ENCODE measurements at regions not wholly inside any gene's neighbourhood (a gene's known extent, or its start where the extent isn't known, plus 50 kb on each side); places are given as distances from the start of the nearest gene placed in this dataset.
A peak's percentile ranks its signal among the peaks of the same experiment; 100 is the strongest.
"Not testable (repeated sequence)": the region's sequence is repeated elsewhere in the genome, so short reads cannot be mapped to it uniquely, and the experiment has no call there.

GRCh38 chr6:86872810-86873209 lies 64.5 kb upstream of the HTR1E start:
- H3K9me3 ChIP-seq (replicated peaks); DNase-seq; H3K4me1 ChIP-seq; H3K4me3 ChIP-seq; H3K36me3 ChIP-seq; H3K27me3 ChIP-seq; H3K27ac ChIP-seq: not testable (repeated sequence)

GRCh38 chr6:86871681-86872080 lies 65.6 kb upstream of the HTR1E start:
- no peaks in the 10 kb centered on the region for H3K36me3 ChIP-seq
- DNase-seq: no peak

GRCh38 chr6:86869500-86869899 lies 67.8 kb upstream of the HTR1E start:
- Histone ChIP-seq H3K4me1 (no peaks in the 10 kb centered on the region), H3K27ac (no peak overlapping the region), H3K27me3 (no peaks in the 10 kb centered on the region), H3K4me3 (no peak overlapping the region), H3K36me3 (no peaks in the 10 kb centered on the region), H3K9me3 (replicated peaks) (no peaks in the 10 kb centered on the region)
- no peak for DNase-seq

More at GRCh38 chr6:86871681-86872080, 65.6 kb upstream of the HTR1E start:
- Histone ChIP-seq H3K4me1 (no peaks in the 10 kb centered on the region), H3K27me3 (no peaks in the 10 kb centered on the region), H3K4me3 (no peak overlapping the region), H3K27ac (no peak overlapping the region), H3K9me3 (replicated peaks) (no peaks in the 10 kb centered on the region)

- no peak for DNase-seq
- Histone ChIP-seq H3K27ac (no peak overlapping the region), H3K4me1 (no peaks in the 10 kb centered on the region), H3K36me3 (no peaks in the 10 kb centered on the region), H3K27me3 (no peaks in the 10 kb centered on the region), H3K4me3 (no peak overlapping the region), H3K9me3 (replicated peaks) (no peaks in the 10 kb centered on the region)
Measured at GRCh38 chr6:86859513-86859912, 77.8 kb upstream of the HTR1E start.

GRCh38 chr6:86858970-86859369 lies 78.4 kb upstream of the HTR1E start:
- H3K4me3 ChIP-seq: no peak overlapping the region
- H3K27ac ChIP-seq: no peak overlapping the region
- no peak for DNase-seq
- H3K9me3 ChIP-seq (replicated peaks): no peaks in the 10 kb centered on the region
- no peaks in the 10 kb centered on the region for H3K4me1 ChIP-seq
- no peaks in the 10 kb centered on the region for H3K36me3 ChIP-seq
- no peaks in the 10 kb centered on the region for H3K27me3 ChIP-seq

GRCh38 chr6:86857783-86858182 lies 79.5 kb upstream of the HTR1E start:
- no peaks in the 10 kb centered on the region for H3K36me3 ChIP-seq
- no peak overlapping the region for H3K4me3 ChIP-seq
- H3K27ac ChIP-seq: no peak overlapping the region
- no peaks in the 10 kb centered on the region for H3K4me1 ChIP-seq
- no peaks in the 10 kb centered on the region for H3K27me3 ChIP-seq
- H3K9me3 ChIP-seq (replicated peaks): no peaks in the 10 kb centered on the region
- DNase-seq: no peak

GRCh38 chr6:86856937-86857563 lies 80.3 kb upstream of the HTR1E start:
- H3K9me3 ChIP-seq (replicated peaks): no peaks in the 10 kb centered on the region
- no peak overlapping the region for H3K4me3 ChIP-seq
- H3K36me3 ChIP-seq: no peaks in the 10 kb centered on the region
- H3K27me3 ChIP-seq: no peaks in the 10 kb centered on the region
- DNase-seq: peak; percentile 16 to 64
- H3K27ac ChIP-seq: no peak overlapping the region
- H3K4me1 ChIP-seq: no peaks in the 10 kb centered on the region

- H3K9me3 ChIP-seq (replicated peaks): no peaks in the 10 kb centered on the region
- H3K4me3 ChIP-seq: no peak overlapping the region
- no peak for DNase-seq
- H3K27me3 ChIP-seq: no peaks in the 10 kb centered on the region
- H3K27ac ChIP-seq: no peak overlapping the region
- no peaks in the 10 kb centered on the region for H3K36me3 ChIP-seq
- no peaks in the 10 kb centered on the region for H3K4me1 ChIP-seq
Measured at GRCh38 chr6:86856379-86856778, 80.9 kb upstream of the HTR1E start.

- Histone ChIP-seq H3K27ac (no peak overlapping the region), H3K27me3 (no peaks in the 10 kb centered on the region; the same call in 1 of the 2 replicates), H3K9me3 (replicated peaks) (no peaks in the 10 kb centered on the region), H3K4me3 (no peak overlapping the region), H3K4me1 (no peaks in the 10 kb centered on the region), H3K36me3 (no peaks in the 10 kb centered on the region)
- no peak for DNase-seq
Measured at GRCh38 chr6:86848986-86849385, 88.3 kb upstream of the HTR1E start.

- DNase-seq: no peak
- Histone ChIP-seq H3K36me3 (no peaks in the 10 kb centered on the region), H3K4me3 (no peak overlapping the region), H3K9me3 (replicated peaks) (no peaks in the 10 kb centered on the region), H3K27me3 (no peaks in the 10 kb centered on the region), H3K27ac (no peak overlapping the region), H3K4me1 (no peaks in the 10 kb centered on the region)
Measured at GRCh38 chr6:86832686-86833085, 104.6 kb upstream of the HTR1E start.

GRCh38 chr6:86825436-86825835 lies 111.9 kb upstream of the HTR1E start:
- Histone ChIP-seq H3K27me3 (no peaks in the 10 kb centered on the region), H3K36me3 (no peaks in the 10 kb centered on the region), H3K27ac (no peak overlapping the region), H3K9me3 (replicated peaks) (no peaks in the 10 kb centered on the region), H3K4me1 (no peaks in the 10 kb centered on the region), H3K4me3 (no peak overlapping the region)
- DNase-seq: no peak

- Histone ChIP-seq H3K9me3 (replicated peaks) (0 out of 2 replicates have a peak, but pooled peaks cover 3% of the 10 kb centered on the region), H3K4me1 (no peaks in the 10 kb centered on the region), H3K36me3 (no peaks in the 10 kb centered on the region), H3K27ac (no peak overlapping the region), H3K4me3 (no peak overlapping the region), H3K27me3 (no peaks in the 10 kb centered on the region)
- no peak for DNase-seq
Measured at GRCh38 chr6:86822747-86823146, 114.6 kb upstream of the HTR1E start.

GRCh38 chr6:86820750-86821149 lies 116.6 kb upstream of the HTR1E start:
- Histone ChIP-seq H3K4me3 (no peak overlapping the region), H3K36me3 (no peaks in the 10 kb centered on the region), H3K9me3 (replicated peaks) (0 out of 2 replicates have a peak, but pooled peaks cover 3% of the 10 kb centered on the region), H3K4me1 (no peaks in the 10 kb centered on the region), H3K27me3 (no peaks in the 10 kb centered on the region), H3K27ac (no peak overlapping the region)
- DNase-seq: no peak

GRCh38 chr6:86793649-86794048 lies 143.7 kb upstream of the HTR1E start:
- no peak for DNase-seq
- H3K36me3 ChIP-seq: no peaks in the 10 kb centered on the region
- no peaks in the 10 kb centered on the region for H3K27me3 ChIP-seq
- H3K4me3 ChIP-seq: no peak overlapping the region
- H3K4me1 ChIP-seq: no peaks in the 10 kb centered on the region
- H3K9me3 ChIP-seq (replicated peaks): no peaks in the 10 kb centered on the region
- no peak overlapping the region for H3K27ac ChIP-seq

GRCh38 chr6:86791476-86791875 lies 145.9 kb upstream of the HTR1E start:
- Histone ChIP-seq H3K9me3 (replicated peaks) (no peaks in the 10 kb centered on the region), H3K27ac (no peak overlapping the region), H3K4me3 (no peak overlapping the region), H3K27me3 (no peaks in the 10 kb centered on the region), H3K4me1 (no peaks in the 10 kb centered on the region), H3K36me3 (no peaks in the 10 kb centered on the region)
- DNase-seq: no peak

GRCh38 chr6:86789779-86790411 lies 147.4 kb upstream of the HTR1E start:
- H3K9me3 ChIP-seq (replicated peaks): no peaks in the 10 kb centered on the region
- H3K36me3 ChIP-seq: no peaks in the 10 kb centered on the region
- DNase-seq: no peak
- no peak overlapping the region for H3K4me3 ChIP-seq
- H3K4me1 ChIP-seq: no peaks in the 10 kb centered on the region
- no peak overlapping the region for H3K27ac ChIP-seq
- H3K27me3 ChIP-seq: no peaks in the 10 kb centered on the region

All from SJCRH30 (cell line).